Osteoblast (primary cell): ENCODE measurements at regions not wholly inside any gene's neighbourhood (a gene's known extent, or its start where the extent isn't known, plus 50 kb on each side); places are given as distances from the start of the nearest gene placed in this dataset.

Experiments used
- DNase-seq: peaks from one replicate; pipeline ENCODE4 v3.0.0; 2011; ENCODE audit warnings: low spot score, mixed read lengths; ENCODE audit not compliant: insufficient read length; ENCODE audit errors: missing footprints
- H2AFZ ChIP-seq: 2 replicates; pipeline ENCODE4 v1.6.0; 2011; ENCODE audit warnings: mild to moderate bottlenecking, low read length
- H3K27ac ChIP-seq: 2 replicates; pipeline ENCODE4 v1.5.1; 2011; ENCODE audit warnings: mild to moderate bottlenecking, low read depth, low read length, moderate library complexity
- H3K27me3 ChIP-seq: 2 replicates; pipeline ENCODE4 v1.6.0; 2012; ENCODE audit warnings: mild to moderate bottlenecking, control low read depth, inconsistent platforms, low read length, moderate library complexity; ENCODE audit not compliant: insufficient read depth
- H3K36me3 ChIP-seq: 2 replicates; pipeline ENCODE4 v1.5.1; 2011; ENCODE audit warnings: mild to moderate bottlenecking, low read length, control low read depth, moderate library complexity; ENCODE audit not compliant: insufficient read depth
- H3K4me1 ChIP-seq: 2 replicates; pipeline ENCODE4 v1.5.1; 2011; ENCODE audit warnings: mild to moderate bottlenecking, low read length, control low read depth, moderate library complexity; ENCODE audit not compliant: insufficient read depth
- H3K4me2 ChIP-seq: 2 replicates; pipeline ENCODE4 v1.6.0; 2011; ENCODE audit warnings: mild to moderate bottlenecking, low read length; ENCODE audit not compliant: insufficient read depth
- H3K4me3 ChIP-seq: fragments of 200-600 bp; sonication (generic); 3 replicates; pipeline ENCODE4 v1.5.1; 2012; ENCODE audit warnings: mild to moderate bottlenecking, low read length, inconsistent platforms; ENCODE audit not compliant: insufficient read depth
- H3K79me2 ChIP-seq: 2 replicates; pipeline ENCODE4 v1.6.0; 2012; ENCODE audit warnings: mild to moderate bottlenecking, low read length, control low read depth, inconsistent platforms; ENCODE audit not compliant: insufficient read depth
- H3K9me3 ChIP-seq: 2 replicates; pipeline ENCODE4 v1.5.1; 2011; ENCODE audit warnings: low read depth, low read length, control low read depth
- H4K20me1 ChIP-seq: 2 replicates; pipeline ENCODE4 v1.6.0; 2012; ENCODE audit warnings: mild to moderate bottlenecking, low read length, control low read depth; ENCODE audit not compliant: insufficient read depth
- TF ChIP-seq, protein P1 (sequence below): IDR thresholded peaks from 2 replicates; pipeline ENCODE4 v1.5.1; 2011; ENCODE audit warnings: mild to moderate bottlenecking, low read depth, low read length, moderate library complexity; ENCODE audit errors: extremely low read depth

DNA sequence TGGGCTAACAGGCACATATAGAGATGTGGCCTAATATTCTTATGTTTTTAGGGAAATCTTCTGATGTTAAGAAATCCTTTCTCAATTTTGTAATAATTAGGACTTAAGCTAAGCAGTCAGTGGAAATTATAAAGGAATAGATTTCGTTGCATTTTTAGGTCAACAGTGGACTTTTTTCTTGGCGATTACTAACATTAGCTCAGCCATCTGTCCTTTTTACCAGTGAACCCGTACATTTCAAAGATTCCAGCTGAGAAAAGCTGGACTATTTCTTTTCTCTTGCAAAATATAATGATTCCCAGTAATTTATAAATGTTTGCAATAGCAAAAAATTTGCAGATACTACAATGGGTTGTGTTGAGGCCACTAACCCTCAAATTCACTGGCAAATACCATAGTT is 54.9 kb upstream of the CA10 start:
- H3K27ac ChIP-seq, result no peak overlapping the region
- DNase-seq, result no peak
- TF ChIP-seq, protein P1, sequence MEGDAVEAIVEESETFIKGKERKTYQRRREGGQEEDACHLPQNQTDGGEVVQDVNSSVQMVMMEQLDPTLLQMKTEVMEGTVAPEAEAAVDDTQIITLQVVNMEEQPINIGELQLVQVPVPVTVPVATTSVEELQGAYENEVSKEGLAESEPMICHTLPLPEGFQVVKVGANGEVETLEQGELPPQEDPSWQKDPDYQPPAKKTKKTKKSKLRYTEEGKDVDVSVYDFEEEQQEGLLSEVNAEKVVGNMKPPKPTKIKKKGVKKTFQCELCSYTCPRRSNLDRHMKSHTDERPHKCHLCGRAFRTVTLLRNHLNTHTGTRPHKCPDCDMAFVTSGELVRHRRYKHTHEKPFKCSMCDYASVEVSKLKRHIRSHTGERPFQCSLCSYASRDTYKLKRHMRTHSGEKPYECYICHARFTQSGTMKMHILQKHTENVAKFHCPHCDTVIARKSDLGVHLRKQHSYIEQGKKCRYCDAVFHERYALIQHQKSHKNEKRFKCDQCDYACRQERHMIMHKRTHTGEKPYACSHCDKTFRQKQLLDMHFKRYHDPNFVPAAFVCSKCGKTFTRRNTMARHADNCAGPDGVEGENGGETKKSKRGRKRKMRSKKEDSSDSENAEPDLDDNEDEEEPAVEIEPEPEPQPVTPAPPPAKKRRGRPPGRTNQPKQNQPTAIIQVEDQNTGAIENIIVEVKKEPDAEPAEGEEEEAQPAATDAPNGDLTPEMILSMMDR, result no peak
- H3K4me1 ChIP-seq, result no peaks in the 10 kb centered on the region
- no peaks in the 10 kb centered on the region for H3K79me2 ChIP-seq
- H4K20me1 ChIP-seq, result no peaks in the 10 kb centered on the region
- no peak overlapping the region for H3K4me3 ChIP-seq
- H3K4me2 ChIP-seq, result no peak overlapping the region
- no peaks in the 10 kb centered on the region for H3K36me3 ChIP-seq
- no peak overlapping the region for H2AFZ ChIP-seq
- H3K9me3 ChIP-seq, result no peaks in the 10 kb centered on the region
- H3K27me3 ChIP-seq, result no peaks in the 10 kb centered on the region

DNA sequence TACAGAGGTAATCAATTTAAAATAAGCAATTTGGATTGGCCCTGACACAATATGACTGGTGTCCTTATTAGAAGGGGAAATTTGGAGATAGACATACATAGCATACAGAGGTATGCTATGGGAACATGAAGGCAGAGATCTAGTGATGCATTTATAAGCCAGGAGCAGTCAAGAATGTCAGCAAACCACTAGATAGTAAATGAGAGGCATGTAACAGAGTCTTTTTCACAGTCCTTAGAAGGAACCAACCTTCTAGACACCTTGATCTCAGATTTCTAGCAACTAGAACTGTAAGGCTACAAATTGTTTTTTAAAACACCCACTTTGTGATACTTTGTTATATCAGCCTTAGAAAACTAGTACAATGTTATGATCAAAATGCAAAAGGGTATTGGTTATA is 54.3 kb upstream of the CA10 start:
- Histone ChIP-seq H3K4me2 (no peak overlapping the region), H3K9me3 (no peaks in the 10 kb centered on the region), H3K4me3 (no peak overlapping the region), H3K27me3 (no peaks in the 10 kb centered on the region), H3K4me1 (no peaks in the 10 kb centered on the region), H3K36me3 (no peaks in the 10 kb centered on the region), H2AFZ (no peak overlapping the region), H3K79me2 (no peaks in the 10 kb centered on the region), H4K20me1 (no peaks in the 10 kb centered on the region), H3K27ac (no peak overlapping the region)
- peak; percentile 11 for DNase-seq
- TF ChIP-seq, protein P1, result no peak

DNA sequence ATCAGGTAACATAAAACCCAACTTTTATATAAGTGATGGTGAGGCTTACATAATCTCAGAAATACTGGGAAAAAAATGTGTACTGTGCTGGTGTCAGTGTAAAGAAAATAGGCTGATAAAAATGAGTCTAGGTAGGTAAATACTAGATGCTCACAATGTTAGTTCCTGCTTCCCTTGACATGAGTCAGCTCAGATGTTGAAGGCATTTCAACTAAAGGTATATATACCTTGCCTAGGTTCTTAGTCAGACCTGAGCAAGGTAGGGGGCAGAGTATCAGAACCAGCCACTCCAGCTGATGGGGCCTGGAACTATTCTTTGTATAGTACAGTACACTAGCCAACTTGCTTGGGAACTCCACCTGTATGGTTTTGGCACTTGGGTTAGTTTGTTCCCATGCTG is 51.0 kb upstream of the CA10 start:
- DNase-seq, result no peak
- no peaks in the 10 kb centered on the region for H3K9me3 ChIP-seq
- H3K4me3 ChIP-seq, result no peak overlapping the region
- H4K20me1 ChIP-seq, result no peaks in the 10 kb centered on the region
- H3K27me3 ChIP-seq, result no peaks in the 10 kb centered on the region
- no peaks in the 10 kb centered on the region for H3K4me1 ChIP-seq
- H2AFZ ChIP-seq, result no peak overlapping the region
- H3K79me2 ChIP-seq, result no peaks in the 10 kb centered on the region
- TF ChIP-seq, protein P1, result no peak
- no peak overlapping the region for H3K4me2 ChIP-seq
- H3K36me3 ChIP-seq, result no peaks in the 10 kb centered on the region
- H3K27ac ChIP-seq, result no peak overlapping the region
